SK-N-SH treated with all-trans-retinoic acid at 6 μM for 48 hours (cell line): ENCODE measurements at regions not wholly inside any gene's neighbourhood (a gene's known extent, or its start where the extent isn't known, plus 50 kb on each side); places are given as distances from the start of the nearest gene placed in this dataset.

Source experiments
- ATAC-seq: fragments of 200-7000 bp; cut with Tn5 transposase; 3 replicates; pipeline ENCODE4 v1.9.1; 2020; ENCODE audit warnings: mild to moderate bottlenecking, moderate library complexity
- ARNTL ChIP-seq: fragments of 450-650 bp; formaldehyde crosslinking; IDR thresholded peaks from 2 replicates; pipeline ENCODE4 v1.5.0; 2020; ENCODE audit warnings: low read depth, mild to moderate bottlenecking, moderate library complexity, borderline replicate concordance
- CREB5 ChIP-seq: fragments of 250-450 bp; sonication (Bioruptor Pico); IDR thresholded peaks from 2 replicates; pipeline ENCODE4 v1.5.1; 2020; ENCODE audit warnings: low read depth, mild to moderate bottlenecking, moderate library complexity
- CSDC2 ChIP-seq: fragments of 250-450 bp; sonication (Bioruptor Pico); IDR thresholded peaks from 2 replicates; pipeline ENCODE4 v1.5.0; 2020; ENCODE audit warnings: mild to moderate bottlenecking, moderate library complexity
- ESRRG ChIP-seq: fragments of 250-450 bp; sonication (Bioruptor Pico); IDR thresholded peaks from 2 replicates; pipeline ENCODE4 v1.6.1; 2021; ENCODE audit warnings: mild to moderate bottlenecking
- GLIS3 ChIP-seq: fragments of 250-450 bp; sonication (Bioruptor Pico); IDR thresholded peaks from 2 replicates; pipeline ENCODE4 v1.5.0; 2020; ENCODE audit warnings: mild to moderate bottlenecking, moderate library complexity
- OSR1 ChIP-seq: fragments of 250-450 bp; sonication (Bioruptor Pico); IDR thresholded peaks from 2 replicates; pipeline ENCODE4 v1.8.0; 2022; ENCODE audit warnings: moderate library complexity, mild to moderate bottlenecking, inconsistent platforms
- PPARA ChIP-seq: fragments of 250-450 bp; sonication (Bioruptor Pico); IDR thresholded peaks from 2 replicates; pipeline ENCODE4 v1.5.0; 2020; ENCODE audit warnings: mild to moderate bottlenecking, borderline replicate concordance
- RARB ChIP-seq: fragments of 250-450 bp; sonication (Bioruptor Pico); IDR thresholded peaks from 2 replicates; pipeline ENCODE4 v1.8.0; 2021; ENCODE audit warnings: mild to moderate bottlenecking, moderate library complexity
- SNAI2 ChIP-seq: fragments of 250-450 bp; sonication (Bioruptor Pico); IDR thresholded peaks from 2 replicates; pipeline ENCODE4 v1.5.0; 2020; ENCODE audit warnings: mild to moderate bottlenecking, moderate library complexity
- TCF4 ChIP-seq: fragments of 250-450 bp; sonication (Bioruptor Pico); IDR thresholded peaks from 2 replicates; pipeline ENCODE4 v1.8.0; 2021; ENCODE audit warnings: mild to moderate bottlenecking, moderate library complexity, borderline replicate concordance
- TOX ChIP-seq: fragments of 250-450 bp; sonication (Bioruptor Pico); IDR thresholded peaks from 2 replicates; pipeline ENCODE4 v1.8.0; 2021; ENCODE audit warnings: mild to moderate bottlenecking, moderate library complexity, borderline replicate concordance
- TSHZ2 ChIP-seq: fragments of 250-450 bp; sonication (Bioruptor Pico); IDR thresholded peaks from 2 replicates; pipeline ENCODE4 v1.5.0; 2020; ENCODE audit warnings: mild to moderate bottlenecking, moderate library complexity
- ZC3H10 ChIP-seq: fragments of 250-450 bp; sonication (Bioruptor Pico); IDR thresholded peaks from 2 replicates; pipeline ENCODE4 v1.5.1; 2021; ENCODE audit warnings: mild to moderate bottlenecking, moderate library complexity
- ZFP3 ChIP-seq: fragments of 250-450 bp; sonication (Bioruptor Pico); IDR thresholded peaks from 2 replicates; pipeline ENCODE4 v1.5.0; 2020; ENCODE audit warnings: mild to moderate bottlenecking, moderate library complexity
- TF ChIP-seq, protein P1 (sequence below): fragments of 250-450 bp; sonication (Bioruptor Pico); IDR thresholded peaks from 2 replicates; pipeline ENCODE4 v1.5.1; 2021; ENCODE audit warnings: mild to moderate bottlenecking, moderate library complexity

GRCh38 chr10:112082120-112082519 lies 101.4 kb downstream of the GPAM start (continued):
- no peak for TF ChIP-seq TSHZ2 (CRISPR knock-in tag)
- TF ChIP-seq, all 23 proteins: peak for 0

GRCh38 chr10:112083472-112083871 lies 100.1 kb downstream of the GPAM start:
- TF ChIP-seq CREB5 (CRISPR knock-in tag), result no peak
- TF ChIP-seq TSHZ2 (CRISPR knock-in tag), result no peak
- TF ChIP-seq OSR1, result no peak
- no peak for TF ChIP-seq RARB (CRISPR knock-in tag)
- TF ChIP-seq TOX (CRISPR knock-in tag), result no peak
- TF ChIP-seq ZC3H10, result no peak
- no peak for TF ChIP-seq SNAI2
- no peak for ATAC-seq

DNA sequence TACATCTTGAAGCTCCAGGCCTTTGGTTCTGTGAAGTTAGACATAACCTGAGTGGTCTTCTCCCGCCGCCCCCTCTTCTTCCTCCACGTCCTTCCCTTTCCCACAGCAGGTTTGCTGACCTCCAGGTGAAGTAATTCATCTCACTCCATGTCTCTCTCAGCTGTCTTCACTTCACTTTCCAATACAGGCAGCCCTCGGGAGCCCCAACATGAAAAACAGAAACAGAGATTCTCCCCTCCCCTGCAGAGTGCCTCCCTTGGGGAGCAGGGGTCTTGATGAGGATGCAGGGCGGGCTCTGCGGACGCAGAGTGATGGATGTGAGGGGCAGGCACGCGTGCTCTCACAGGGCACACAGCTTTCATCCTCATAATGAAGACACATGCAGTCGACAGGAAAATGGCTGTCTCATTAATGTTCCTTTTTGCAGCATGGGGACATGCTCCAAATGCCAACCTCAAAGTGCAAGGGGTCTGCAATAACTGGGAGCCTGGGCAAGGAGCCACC lies 95.6 kb downstream of the GPAM start:
- TF ChIP-seq TOX (CRISPR knock-in tag) (no peak), CREB5 (CRISPR knock-in tag) (no peak), TCF4 (CRISPR knock-in tag) (no peak), CSDC2 (no peak), ZFP3 (CRISPR knock-in tag) (no peak), ZC3H10 (no peak), ARNTL (CRISPR knock-in tag) (no peak), GLIS3 (CRISPR knock-in tag) (no peak), PPARA (CRISPR knock-in tag) (no peak), ESRRG (CRISPR knock-in tag) (no peak)
- TF ChIP-seq, protein P1, sequence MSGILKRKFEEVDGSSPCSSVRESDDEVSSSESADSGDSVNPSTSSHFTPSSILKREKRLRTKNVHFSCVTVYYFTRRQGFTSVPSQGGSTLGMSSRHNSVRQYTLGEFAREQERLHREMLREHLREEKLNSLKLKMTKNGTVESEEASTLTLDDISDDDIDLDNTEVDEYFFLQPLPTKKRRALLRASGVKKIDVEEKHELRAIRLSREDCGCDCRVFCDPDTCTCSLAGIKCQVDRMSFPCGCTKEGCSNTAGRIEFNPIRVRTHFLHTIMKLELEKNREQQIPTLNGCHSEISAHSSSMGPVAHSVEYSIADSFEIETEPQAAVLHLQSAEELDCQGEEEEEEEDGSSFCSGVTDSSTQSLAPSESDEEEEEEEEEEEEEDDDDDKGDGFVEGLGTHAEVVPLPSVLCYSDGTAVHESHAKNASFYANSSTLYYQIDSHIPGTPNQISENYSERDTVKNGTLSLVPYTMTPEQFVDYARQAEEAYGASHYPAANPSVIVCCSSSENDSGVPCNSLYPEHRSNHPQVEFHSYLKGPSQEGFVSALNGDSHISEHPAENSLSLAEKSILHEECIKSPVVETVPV (CRISPR knock-in tag), result no peak
- no peak for ATAC-seq

DNA sequence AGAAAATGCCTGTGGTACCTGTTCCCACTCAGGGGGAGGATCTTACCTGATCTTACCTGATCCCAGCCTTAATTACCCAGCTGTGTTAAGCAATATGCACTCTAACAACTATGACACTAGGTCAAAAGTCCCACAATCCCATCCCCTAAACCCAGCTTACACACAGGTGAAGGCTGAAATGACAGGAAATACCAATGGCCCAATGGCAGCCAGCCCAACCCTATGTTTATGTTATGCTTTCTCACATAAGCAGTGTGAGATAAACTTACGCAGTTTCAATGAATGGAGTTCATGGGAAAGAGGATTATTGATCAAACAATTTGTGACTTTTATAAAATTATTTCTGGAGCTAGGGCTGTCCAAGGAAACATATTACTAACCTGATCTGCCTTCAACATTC lies 91.9 kb downstream of the GPAM start:
- TF ChIP-seq, protein P1 (CRISPR knock-in tag), result no peak
- no peak for ATAC-seq
